WERI-Rb-1 (cell line): ENCODE measurements at regions not wholly inside any gene's neighbourhood (a gene's known extent, or its start where the extent isn't known, plus 50 kb on each side); places are given as distances from the start of the nearest gene placed in this dataset.

Experiments
- DNase-seq: peaks from one replicate; pipeline ENCODE4 v3.0.0-alpha.2; 2020
- H3K27ac ChIP-seq: fragments of 250-450 bp; sonication (Bioruptor Pico); 2 replicates; pipeline ENCODE4 v1.5.1; 2020; ENCODE audit warnings: mild to moderate bottlenecking, moderate library complexity
- H3K27me3 ChIP-seq: fragments of 250-450 bp; sonication (Bioruptor Pico); 2 replicates; pipeline ENCODE4 v1.5.1; 2021; ENCODE audit warnings: mild to moderate bottlenecking, low read depth, moderate library complexity; ENCODE audit not compliant: insufficient read depth, severe bottlenecking
- H3K36me3 ChIP-seq: fragments of 250-450 bp; sonication (Bioruptor Pico); 2 replicates; pipeline ENCODE4 v1.5.1; 2020; ENCODE audit warnings: mild to moderate bottlenecking, moderate library complexity
- H3K4me3 ChIP-seq: 2 replicates; pipeline ENCODE4 v1.5.1; 2011; ENCODE audit warnings: low read depth, mild to moderate bottlenecking, control low read depth, low read length
- H3K9me3 ChIP-seq: fragments of 250-450 bp; sonication (Bioruptor Pico); 2 replicates; pipeline ENCODE4 v1.5.1; 2021; ENCODE audit warnings: mild to moderate bottlenecking, moderate library complexity; ENCODE audit not compliant: severe bottlenecking
- TF ChIP-seq, protein P1 (sequence below): IDR thresholded peaks from 2 replicates; pipeline ENCODE4 v1.5.1; 2011; ENCODE audit warnings: low read depth, mild to moderate bottlenecking, control low read depth, inconsistent platforms, low read length

DNA sequence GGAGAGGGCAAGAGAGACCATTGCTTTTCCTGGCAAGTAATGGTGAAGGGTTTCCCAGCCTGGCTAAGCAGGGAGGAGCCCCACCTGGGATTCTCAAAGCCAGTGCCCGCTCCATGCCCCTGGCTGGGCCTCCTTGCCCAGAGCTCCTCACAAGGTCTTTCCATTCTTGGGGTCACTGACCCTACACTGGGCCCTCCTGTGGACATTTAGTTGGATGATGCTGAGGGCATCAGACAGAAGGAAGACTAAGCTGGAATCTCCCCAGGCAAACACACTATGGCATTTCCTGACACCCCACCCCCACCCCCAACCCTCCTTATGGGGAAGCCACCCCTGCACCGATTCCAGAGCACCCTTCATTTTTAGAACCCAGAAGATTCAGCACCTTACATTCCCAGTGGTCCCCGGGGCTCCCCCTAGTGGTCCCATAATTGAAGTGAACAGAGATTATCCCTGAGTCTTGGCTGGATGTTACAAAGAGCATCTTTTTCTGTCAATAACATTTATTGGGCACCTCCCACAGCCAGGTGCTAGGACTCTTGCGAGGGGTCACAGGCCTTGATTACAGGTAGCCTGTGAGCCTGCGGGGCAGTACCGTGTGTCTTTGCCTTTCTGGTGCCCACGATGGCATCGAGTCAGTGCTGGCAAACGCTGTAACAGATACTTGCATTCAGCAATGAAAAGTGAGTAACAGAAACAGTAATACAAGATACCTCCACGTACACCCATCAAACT is 548.5 kb downstream of the BUD13 start:
- Histone ChIP-seq H3K36me3 (no peaks in the 10 kb centered on the region), H3K27ac (no peak overlapping the region), H3K9me3 (peaks cover 4% of the 10 kb centered on the region), H3K4me3 (no peak overlapping the region), H3K27me3 (no peaks in the 10 kb centered on the region)
- TF ChIP-seq, protein P1, sequence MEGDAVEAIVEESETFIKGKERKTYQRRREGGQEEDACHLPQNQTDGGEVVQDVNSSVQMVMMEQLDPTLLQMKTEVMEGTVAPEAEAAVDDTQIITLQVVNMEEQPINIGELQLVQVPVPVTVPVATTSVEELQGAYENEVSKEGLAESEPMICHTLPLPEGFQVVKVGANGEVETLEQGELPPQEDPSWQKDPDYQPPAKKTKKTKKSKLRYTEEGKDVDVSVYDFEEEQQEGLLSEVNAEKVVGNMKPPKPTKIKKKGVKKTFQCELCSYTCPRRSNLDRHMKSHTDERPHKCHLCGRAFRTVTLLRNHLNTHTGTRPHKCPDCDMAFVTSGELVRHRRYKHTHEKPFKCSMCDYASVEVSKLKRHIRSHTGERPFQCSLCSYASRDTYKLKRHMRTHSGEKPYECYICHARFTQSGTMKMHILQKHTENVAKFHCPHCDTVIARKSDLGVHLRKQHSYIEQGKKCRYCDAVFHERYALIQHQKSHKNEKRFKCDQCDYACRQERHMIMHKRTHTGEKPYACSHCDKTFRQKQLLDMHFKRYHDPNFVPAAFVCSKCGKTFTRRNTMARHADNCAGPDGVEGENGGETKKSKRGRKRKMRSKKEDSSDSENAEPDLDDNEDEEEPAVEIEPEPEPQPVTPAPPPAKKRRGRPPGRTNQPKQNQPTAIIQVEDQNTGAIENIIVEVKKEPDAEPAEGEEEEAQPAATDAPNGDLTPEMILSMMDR = peak; percentile 57
- DNase-seq = peak; percentile 69

DNA sequence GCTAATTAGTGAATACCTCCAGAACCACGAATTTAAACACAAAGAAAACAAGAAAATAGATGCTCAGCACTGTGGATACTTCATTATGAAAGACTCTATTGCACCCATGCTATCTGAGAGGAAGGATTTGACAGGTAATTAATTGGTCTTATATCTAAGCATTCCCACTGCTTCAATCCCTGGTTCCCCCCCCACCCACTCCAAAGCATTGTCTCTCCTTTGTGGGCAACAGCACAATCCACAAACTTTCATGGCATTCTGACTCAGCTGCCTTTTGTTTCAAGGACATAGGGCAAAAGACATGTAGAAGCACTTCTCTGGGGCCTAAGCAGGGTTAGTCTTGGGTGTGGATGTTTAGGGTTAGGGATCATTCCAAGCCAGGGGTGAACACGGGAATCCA is 551.4 kb downstream of the BUD13 start:
- Histone ChIP-seq H3K27ac (no peak overlapping the region), H3K4me3 (no peak overlapping the region), H3K36me3 (no peaks in the 10 kb centered on the region), H3K9me3 (peaks cover 6% of the 10 kb centered on the region), H3K27me3 (no peaks in the 10 kb centered on the region)
- TF ChIP-seq, protein P1 = no peak
- DNase-seq = no peak

GRCh38 chr11:116219171-116219635 is 553.6 kb downstream of the BUD13 start:
- TF ChIP-seq, protein P1 = no peak
- Histone ChIP-seq H3K4me3 (no peak overlapping the region), H3K36me3 (no peaks in the 10 kb centered on the region), H3K27ac (no peak overlapping the region), H3K27me3 (no peaks in the 10 kb centered on the region), H3K9me3 (peaks cover 6% of the 10 kb centered on the region)
- DNase-seq = no peak

DNA sequence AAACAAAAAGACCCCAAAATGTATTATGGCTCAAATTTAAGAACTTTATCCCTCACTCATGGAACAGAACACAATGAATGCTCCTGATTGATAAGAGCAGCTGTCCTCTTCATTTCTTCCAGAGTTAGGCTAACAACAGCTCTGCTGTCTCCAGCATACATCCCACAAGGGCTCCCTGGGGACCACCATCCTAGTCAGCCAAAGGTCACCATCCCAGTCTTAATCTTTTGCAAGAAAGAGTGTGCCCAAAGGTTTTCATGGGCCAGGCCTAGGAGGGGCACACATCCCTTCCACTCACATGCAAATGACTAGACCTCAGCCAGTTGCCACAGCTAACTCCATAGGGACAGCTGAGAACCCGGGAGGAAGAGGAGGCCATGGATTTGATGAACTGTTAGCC is 555.3 kb downstream of the BUD13 start:
- Histone ChIP-seq H3K36me3 (no peaks in the 10 kb centered on the region), H3K9me3 (peaks cover 6% of the 10 kb centered on the region), H3K27me3 (no peaks in the 10 kb centered on the region), H3K27ac (no peak overlapping the region), H3K4me3 (no peak overlapping the region)
- TF ChIP-seq, protein P1 = no peak
- no peak for DNase-seq

GRCh38 chr11:116217006-116217405 is 555.8 kb downstream of the BUD13 start:
- peaks cover 6% of the 10 kb centered on the region for H3K9me3 ChIP-seq
- no peaks in the 10 kb centered on the region for H3K36me3 ChIP-seq
- TF ChIP-seq, protein P1 = peak; percentile 88
- no peak overlapping the region for H3K27ac ChIP-seq
- no peaks in the 10 kb centered on the region for H3K27me3 ChIP-seq
- no peak overlapping the region for H3K4me3 ChIP-seq
- peak; percentile 60 for DNase-seq
